Suppressor macrophage treated with lipopolysaccharide for 4 hours (primary cell): ENCODE measurements at regions not wholly inside any gene's neighbourhood (a gene's known extent, or its start where the extent isn't known, plus 50 kb on each side); places are given as distances from the start of the nearest gene placed in this dataset.
A peak's percentile ranks its signal among the peaks of the same experiment; 100 is the strongest.
"Not testable (repeated sequence)": the region's sequence is repeated elsewhere in the genome, so short reads cannot be mapped to it uniquely, and the experiment has no call there.

Source experiments
- DNase-seq: peaks from one replicate; pipeline ENCODE4 v3.0.0-alpha.2; 2020

- DNase-seq, result no peak
These were observed 320.4 kb upstream of the KLF4 start for GRCh38 chr9:107809871-107810460.

- DNase-seq, result peak; percentile 12
These were observed 317.6 kb upstream of the KLF4 start for GRCh38 chr9:107807183-107807582.

GRCh38 chr9:107805201-107805600, 315.6 kb upstream of the KLF4 start:
- DNase-seq, result no peak

- no peak for DNase-seq
These were observed 304.7 kb upstream of the KLF4 start for GRCh38 chr9:107794259-107794658.

- no peak for DNase-seq
These were observed 304.0 kb upstream of the KLF4 start for GRCh38 chr9:107793541-107793940.

- DNase-seq, result no peak
These were observed 303.0 kb upstream of the KLF4 start for GRCh38 chr9:107792596-107792995.

- DNase-seq, result no peak
These were observed 302.4 kb upstream of the KLF4 start for GRCh38 chr9:107792006-107792405.

GRCh38 chr9:107789001-107789700, 299.6 kb upstream of the KLF4 start:
- DNase-seq, result no peak

GRCh38 chr9:107786561-107786960, 297.0 kb upstream of the KLF4 start:
- no peak for DNase-seq

GRCh38 chr9:107784235-107784958, 294.8 kb upstream of the KLF4 start:
- no peak for DNase-seq

GRCh38 chr9:107782789-107783188, 293.2 kb upstream of the KLF4 start:
- DNase-seq, result peak; percentile 39

- peak; percentile 28 for DNase-seq
These were observed 292.8 kb upstream of the KLF4 start for GRCh38 chr9:107782381-107782780.

- no peak for DNase-seq
These were observed 291.4 kb upstream of the KLF4 start for GRCh38 chr9:107780960-107781359.

- DNase-seq, result no peak
These were observed 290.2 kb upstream of the KLF4 start for GRCh38 chr9:107779731-107780130.

- DNase-seq, result peak; percentile 20
These were observed 289.1 kb upstream of the KLF4 start for GRCh38 chr9:107778661-107779060.

- DNase-seq, result peak; percentile 81
These were observed 284.5 kb upstream of the KLF4 start for GRCh38 chr9:107774099-107774498.

- DNase-seq, result no peak
These were observed 283.4 kb upstream of the KLF4 start for GRCh38 chr9:107772988-107773387.

GRCh38 chr9:107770716-107771115, 281.1 kb upstream of the KLF4 start:
- no peak for DNase-seq

GRCh38 chr9:107768224-107768623, 278.7 kb upstream of the KLF4 start:
- DNase-seq, result no peak

GRCh38 chr9:107767711-107768110, 278.1 kb upstream of the KLF4 start:
- DNase-seq, result no peak

- not testable (repeated sequence) for DNase-seq
These were observed 273.9 kb upstream of the KLF4 start for GRCh38 chr9:107763469-107763868.

- no peak for DNase-seq
These were observed 271.7 kb upstream of the KLF4 start for GRCh38 chr9:107761307-107761706.

GRCh38 chr9:107760469-107761242, 271.1 kb upstream of the KLF4 start:
- peak; percentile 94 for DNase-seq

GRCh38 chr9:107759823-107760166, 270.2 kb upstream of the KLF4 start:
- no peak for DNase-seq
